DMS79 treated with DMSO at 0.1 percent for 48 hours (cell line): ENCODE measurements at regions not wholly inside any gene's neighbourhood (a gene's known extent, or its start where the extent isn't known, plus 50 kb on each side); places are given as distances from the start of the nearest gene placed in this dataset.
"Not testable (repeated sequence)": the region's sequence is repeated elsewhere in the genome, so short reads cannot be mapped to it uniquely, and the experiment has no call there.

Experiments
- DNase-seq: peaks from one replicate; lab custom pipeline; 2025; lab: John Stamatoyannopoulos, UW

DNA sequence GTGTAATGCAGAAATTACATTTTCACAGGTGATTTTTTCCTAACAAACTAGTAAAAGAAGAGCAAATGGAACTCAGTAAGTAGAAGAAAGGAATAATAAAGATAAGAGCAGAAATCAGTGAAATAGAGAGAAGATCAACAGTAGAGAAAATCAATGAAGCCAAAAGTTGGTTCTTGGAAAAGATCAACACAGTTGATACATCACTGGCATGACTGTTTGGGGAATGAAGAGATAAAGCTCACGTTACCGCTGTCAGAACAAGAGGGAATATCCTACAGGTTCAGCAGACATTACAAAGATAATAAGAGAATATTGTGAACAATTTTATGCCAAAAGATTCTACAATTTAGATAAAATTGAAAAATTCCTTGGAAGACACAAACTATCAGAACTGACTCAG is 146.4 kb downstream of the ACTR3B start:
- no peak for DNase-seq

DNA sequence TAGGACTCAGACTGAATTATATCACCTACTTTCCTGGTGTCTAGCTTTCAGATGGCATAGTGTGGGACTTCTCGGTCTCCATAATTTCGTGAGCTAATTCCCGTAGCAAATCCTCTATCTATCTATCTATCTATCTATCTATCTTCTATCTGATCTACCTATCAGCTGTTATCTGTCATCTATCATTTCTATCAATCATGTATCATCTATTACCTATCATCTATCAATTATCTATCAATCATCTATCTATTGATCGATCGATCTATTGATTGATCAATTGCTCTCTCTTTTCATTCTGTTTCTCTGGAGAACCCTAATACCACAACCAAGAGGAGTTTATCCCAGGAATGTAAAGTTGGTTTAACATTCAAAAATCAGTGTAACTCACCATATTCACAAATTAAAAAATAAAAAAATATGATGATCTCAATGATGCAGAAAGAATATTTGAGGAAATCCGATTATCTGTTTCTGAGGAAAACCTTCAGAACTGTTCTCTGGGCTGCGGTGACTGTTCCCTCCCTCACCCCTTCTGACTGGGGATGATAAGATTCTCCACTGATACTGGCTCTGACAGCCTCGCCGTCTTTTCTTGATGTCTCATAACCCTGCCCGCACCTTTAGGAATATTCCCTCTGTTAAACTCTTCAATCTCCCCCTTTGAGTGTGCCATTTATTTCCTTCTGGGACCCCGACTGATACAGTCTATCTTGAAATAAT is 147.7 kb downstream of the ACTR3B start:
- DNase-seq: no peak

DNA sequence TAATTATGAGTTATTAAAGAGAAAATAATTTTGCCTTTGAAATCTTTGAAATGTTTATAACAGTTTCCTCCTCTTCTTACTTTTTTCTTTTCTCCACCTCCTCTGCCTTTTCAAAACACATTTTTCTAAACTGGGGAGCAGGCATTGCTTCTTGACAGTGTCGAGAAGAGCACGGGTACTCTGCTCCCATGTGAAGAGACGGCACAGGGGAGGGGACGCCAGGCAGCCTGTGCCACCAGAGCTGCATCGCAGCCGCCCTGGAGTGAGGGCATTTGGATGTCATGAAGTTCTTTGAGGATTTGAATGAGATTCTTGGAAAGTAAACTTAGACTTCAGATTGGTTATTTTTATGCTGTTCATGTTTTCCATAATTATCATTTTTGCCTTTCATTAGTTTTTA is 149.7 kb downstream of the ACTR3B start:
- no peak for DNase-seq

DNA sequence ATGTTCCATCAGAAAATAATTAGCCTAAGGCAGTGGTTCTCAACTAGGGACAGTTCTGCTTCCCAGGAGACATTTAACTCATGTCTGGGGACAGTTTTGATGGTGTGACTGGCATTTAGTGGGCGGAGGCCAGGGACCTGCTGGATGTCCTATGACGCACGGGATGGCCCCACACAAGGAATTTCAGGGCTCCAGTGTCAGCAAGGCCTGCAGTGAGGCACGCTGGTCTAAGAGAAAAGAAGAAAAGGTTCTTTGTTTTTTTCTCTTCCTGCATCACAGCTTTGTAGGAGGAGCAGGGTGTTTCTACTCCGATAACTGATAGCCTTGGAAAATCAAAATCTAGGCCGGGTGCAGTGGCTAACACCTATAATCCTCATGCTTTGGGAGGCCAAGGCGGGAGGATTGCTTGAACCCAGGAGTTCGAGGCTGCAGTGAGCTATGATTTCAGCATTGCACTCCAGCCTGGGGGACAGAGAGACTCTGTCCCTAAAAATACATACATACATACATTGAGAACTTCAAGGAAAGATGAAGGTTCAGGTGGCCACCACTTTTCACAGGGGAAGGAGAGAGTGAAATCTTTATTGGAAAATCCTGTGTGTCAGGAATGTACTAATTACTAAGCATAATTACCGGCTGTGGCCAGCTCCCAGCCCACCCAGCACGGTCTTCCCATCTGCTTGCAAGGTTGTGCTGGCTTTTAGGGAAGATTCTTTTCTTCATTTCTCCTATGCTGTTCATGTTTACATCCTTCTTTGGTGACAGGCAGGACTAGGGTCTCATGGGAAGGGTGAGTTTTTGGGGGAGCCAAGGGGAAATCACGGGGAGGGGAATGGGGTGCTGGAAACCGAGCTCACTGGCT is 150.4 kb downstream of the ACTR3B start:
- no peak for DNase-seq

DNA sequence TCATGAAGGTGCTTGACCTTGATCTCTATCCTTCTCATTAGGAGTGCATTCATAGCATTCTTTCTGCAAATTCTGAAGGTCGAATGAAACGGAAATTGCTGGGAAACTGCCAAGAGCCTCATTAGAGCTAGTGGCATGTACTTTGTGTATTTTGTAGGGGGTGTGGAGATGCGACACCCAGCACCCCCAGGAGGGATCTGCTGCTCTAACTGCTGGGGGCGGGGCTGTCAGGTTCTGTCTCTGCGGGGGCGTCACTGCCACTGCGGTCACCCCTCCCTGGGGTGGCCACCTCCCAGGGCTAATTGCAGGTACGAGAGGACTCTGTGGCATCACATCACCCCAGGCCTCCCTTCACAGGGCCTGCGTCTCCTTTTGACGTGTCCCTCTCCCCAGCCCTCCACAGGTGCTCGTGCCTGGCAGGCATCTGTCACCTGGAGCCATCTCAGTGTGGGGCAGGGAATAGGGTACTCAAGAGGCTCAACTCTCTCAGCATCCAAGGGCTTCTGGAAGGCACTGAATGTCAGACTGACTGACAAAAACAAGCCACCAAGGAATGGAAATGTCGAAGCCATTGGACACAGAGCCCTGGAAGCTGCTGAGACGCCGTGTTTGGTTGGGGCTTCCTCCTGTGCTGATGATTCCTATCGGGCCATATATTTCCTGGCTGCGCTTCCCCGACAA is 151.1 kb downstream of the ACTR3B start:
- DNase-seq: peak; percentile 8

DNA sequence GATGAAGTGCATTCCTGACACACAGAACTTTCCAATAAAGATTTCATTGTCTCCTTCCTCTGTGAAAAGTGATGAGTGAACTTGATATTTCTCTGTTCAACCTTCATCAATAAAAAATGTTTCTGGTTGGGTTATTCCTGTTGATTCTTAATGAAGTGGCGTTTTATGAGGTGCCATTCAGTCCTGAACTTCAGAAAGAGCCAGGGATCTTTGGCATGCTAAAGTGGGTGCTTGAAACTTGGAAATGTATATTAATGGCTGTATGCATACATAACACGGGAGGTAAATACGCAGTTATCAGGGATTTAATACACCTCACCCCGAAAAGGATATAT is 151.6 kb downstream of the ACTR3B start:
- DNase-seq: no peak

DNA sequence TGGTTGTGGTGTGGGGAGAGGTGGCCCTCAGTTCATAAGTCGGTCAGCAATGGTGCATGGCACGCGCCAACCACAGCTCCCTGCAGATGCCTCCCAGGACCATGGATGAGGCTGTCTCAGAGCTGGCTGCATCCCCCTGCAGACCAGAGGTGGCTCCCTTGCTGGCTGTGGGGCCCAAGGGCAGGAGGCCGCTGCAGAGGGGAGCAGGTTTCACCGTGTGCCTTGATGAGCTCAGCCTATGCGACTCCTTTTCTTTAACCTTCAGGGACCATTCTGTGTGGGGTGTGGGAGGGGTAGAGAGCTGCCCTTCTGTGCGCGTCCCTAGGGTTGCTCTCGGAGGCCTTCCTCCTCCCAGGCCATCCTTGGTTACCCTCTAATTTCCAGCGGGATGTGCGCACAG is 152.4 kb downstream of the ACTR3B start:
- DNase-seq: no peak

DNA sequence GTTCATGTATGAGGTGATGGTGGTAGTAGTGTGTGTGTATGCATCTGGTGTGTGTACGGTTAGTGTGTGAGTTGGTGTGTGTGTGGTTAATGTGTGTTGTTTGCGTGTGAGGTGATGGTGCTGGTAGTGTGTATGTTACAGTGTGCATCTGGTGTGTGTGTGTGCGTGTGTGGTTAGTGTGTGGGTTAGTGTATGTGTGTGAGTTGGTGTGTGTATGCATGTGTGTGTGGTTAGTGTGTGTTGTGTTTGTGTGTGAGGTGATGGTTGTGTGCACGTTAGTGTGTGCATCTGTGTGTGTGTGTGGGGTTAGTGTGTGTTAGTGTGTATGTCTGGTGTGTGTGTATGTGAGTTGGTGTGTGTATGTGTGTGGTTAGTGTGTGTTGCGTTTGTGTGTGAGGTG is 153.0 kb downstream of the ACTR3B start:
- no peak for DNase-seq

DNA sequence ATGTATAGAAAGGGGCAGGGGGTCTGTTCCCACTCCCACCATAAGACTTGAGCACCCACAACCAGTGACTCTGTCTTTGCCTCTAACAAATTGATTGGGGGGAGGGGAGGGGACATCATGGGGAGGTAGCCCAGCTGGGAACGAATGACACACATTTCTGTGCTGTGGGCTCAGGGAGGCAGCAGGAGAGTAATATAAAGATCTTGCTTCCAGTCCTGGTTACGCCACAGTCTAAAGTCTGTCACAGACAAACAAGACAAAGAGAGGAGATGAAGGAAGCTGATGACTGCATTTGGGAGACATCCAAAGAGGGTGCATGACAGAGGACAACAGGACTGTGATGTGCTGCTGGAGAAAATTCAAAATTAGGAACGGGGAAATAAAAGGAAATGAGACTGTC is 153.9 kb downstream of the ACTR3B start:
- no peak for DNase-seq

DNA sequence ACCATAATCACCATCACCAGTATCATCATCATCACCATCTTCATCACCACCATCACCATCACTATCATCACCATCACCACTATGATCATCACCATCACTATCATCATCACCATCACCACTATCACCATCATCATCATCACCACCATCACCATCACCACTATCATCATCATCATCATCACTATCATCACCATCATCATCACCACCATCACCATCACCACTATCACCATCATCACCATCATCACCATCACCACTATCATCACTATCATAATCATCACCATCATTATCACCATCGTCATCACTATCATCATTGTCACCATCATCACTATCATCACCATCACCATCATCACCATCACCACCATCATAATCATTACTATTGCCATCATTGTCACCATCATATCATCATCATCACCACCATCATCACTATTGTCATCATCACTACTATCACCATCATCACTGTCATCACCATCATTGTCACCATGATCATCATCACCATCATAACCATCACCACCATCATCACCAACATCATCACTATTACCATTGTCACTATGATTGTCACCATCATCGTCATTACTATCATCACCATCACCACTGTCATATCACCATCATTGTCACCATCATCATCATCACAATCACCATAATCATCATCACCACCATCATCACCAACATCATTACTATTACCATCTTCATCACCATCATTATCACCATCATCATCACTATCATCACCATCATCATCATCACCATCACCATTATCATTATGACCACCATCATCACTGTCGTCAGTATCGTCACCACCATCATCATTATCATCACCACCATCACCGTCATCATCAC is 154.7 kb downstream of the ACTR3B start:
- DNase-seq: no peak

DNA sequence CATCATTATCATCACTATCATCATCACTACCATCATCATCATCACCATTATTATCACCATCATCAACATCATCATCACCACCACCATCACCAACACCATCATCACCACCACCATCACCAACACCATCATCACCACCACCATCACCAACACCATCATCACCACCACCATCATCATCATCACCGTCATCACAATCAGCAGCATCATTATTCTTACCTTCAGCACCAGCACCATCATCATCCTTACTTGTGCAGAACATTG is 155.2 kb downstream of the ACTR3B start:
- not testable (repeated sequence) for DNase-seq

DNA sequence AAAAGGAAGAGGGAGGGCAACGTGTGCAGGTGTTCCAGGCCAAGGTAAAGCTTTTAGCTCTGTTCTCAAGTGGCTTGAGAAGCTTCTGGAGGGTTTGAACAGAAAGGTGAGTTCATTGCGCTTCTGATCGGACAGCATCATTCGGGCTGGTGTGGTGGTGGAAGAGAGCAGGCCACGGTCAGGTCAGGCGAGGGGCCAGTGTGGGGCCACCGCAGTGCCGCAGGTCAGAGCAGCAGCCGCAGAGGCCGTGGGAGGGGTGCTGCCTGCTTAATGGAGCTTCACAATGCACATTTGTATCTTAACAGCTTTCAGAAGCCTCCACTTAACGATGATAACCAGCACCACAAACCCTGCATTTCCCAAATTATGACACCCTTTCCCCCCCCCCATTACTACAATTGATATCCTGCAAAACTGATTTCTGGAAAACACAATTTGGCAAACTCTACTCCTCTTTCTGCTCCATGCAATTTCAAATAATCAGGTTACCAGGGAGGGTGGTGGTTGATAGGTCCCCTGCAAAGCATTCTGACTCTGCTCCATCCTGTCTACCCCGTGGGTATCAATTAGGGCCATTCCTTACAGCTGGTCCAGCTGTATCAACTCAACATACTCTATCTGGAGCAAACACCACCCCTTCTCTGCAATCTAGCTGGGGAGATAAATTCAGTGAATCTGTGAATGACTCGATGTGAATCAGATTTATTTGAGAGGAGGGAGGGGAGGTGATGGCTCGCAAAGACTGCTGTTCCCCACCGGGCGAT is 162.9 kb downstream of the ACTR3B start:
- DNase-seq: no peak

DNA sequence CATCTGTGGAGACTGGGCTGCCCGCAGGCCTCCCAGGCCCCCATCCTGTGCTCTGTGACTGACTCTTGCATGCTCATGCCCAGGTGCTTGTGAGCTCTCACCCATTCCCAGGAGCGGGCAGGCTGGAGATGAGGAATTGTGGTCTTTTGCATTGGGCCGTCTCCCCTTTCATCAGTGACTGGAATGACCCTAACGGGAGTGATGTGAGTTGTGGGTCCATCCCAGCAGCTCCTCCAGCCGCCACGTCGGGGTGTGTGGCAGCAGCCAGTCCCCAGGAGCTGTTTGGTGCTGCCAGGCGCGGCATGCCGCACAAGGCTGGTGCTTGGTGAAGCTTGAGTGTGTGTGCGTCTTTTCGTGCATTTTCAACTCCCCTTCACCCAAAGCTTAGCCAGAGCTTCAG is 164.2 kb downstream of the ACTR3B start:
- no peak for DNase-seq

DNA sequence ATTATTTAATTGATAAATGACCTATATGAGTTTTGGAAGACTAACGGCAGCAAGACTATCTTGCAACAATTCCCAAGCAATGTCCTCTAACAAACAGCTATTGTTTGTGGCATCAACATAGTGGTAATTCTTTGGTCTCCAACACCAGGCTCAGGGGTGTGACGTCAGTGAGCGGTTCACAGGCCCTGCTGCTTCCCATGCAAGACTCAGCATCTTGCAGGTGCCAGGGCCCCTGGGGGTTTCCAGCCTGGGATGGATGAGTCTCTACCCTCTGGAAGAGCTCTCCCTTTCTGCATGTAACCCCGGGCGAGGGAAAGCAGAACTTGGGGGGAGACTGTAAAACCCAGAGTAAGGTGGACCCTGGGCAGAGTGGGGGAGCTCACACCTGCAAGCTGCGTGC is 164.7 kb downstream of the ACTR3B start:
- DNase-seq: no peak

DNA sequence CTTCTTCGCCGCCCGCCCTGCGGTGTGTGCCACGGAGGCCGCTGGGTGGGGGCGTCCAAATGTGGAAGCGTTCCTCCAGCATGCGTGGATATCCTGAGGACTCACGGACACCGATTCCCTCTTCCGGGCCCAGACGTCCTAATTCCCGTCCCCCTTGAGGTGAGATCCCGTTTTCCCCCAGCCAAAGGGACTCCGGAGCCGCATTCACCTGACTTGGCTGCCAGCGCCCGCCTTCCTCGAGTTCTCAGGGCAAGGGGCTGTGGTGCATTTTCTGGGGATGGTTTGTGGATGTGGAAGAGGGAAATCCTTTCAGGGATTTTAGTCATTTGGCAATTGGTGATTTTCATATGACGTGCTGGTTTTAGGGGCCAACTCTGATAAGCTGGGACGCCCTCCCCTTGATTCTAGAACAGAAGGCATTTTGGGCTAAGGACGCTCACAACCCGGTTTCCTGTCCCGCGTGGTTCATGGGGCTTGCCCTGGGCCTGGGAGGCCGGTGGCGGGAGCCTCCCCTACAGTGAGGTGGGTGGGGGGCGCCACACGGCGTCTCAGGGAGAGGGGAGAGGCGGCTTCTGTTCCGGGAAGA is 165.4 kb downstream of the ACTR3B start:
- DNase-seq: no peak

DNA sequence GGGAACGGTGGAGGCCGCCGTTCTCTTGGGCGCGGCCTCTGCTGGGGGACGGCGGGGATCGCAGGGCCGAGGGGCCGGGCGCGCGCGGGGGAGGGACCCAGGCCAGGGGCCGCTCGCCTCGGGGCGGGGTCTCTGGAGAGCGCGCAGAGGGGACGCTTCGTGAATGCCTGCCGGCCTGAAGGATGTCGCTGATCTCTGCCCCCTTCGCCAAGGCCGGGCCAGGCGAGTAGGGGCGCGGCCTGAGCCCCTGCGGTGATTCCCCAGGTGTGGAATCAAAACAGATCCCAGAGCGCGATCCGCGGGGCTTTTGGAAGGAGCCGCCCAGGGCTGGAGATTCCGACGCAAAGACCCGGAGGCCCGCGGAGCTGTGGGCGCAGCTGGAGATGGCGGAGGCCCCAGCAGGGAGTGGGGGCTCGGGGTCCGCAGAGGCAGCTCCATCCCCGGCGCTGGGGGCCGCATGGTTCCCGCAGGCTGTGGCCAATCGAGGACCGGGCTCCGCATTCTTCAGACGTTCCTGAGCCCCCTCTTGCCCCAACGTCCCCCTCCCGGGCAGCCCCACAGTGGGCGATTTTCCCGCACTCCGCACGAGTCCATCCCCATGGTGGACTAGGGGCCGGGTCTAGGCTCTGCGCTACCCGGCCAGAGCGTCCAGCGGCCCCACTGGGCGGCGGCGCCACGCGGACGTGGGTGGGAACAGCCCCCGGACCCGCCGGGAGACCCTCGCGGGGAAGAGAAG is 166.0 kb downstream of the ACTR3B start:
- DNase-seq: no peak

DNA sequence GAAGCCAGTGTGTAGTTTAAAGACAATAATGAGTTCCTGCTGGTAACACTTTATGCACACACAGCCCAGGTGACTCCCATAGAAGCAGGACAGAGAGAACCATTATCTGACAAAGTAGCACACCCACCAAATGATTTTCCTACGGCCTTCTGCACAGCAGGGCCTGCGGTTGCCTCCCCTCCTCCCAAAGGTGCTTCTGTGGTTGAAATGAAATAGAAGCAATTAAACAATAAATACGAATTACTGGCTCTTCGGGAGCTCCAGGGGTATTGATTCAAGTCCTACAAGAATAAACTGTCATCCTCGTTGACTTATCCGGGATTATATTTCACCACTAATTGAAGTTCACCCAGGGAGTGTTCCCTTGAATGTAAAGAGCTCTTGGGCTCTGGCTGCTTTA is 172.1 kb downstream of the ACTR3B start:
- peak; percentile 67 for DNase-seq

DNA sequence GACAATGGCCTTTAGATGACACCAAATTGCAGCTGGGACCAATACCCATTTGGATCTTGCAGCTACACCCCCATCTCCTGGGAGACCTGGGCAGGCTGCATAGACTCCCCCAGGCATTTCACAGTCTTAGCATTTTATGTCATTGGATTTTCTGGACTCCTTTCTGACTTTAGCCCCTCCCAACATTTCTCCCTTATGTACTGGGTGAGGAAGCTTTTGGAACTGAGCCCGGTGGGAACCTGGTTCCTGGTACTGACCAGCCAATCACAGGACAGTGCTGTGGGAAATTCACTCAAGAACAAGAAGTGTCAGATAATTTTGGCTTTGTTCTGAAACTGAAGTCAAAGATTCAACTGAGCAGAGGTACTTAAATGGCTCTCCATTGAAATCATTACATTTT is 177.7 kb downstream of the ACTR3B start:
- no peak for DNase-seq

DNA sequence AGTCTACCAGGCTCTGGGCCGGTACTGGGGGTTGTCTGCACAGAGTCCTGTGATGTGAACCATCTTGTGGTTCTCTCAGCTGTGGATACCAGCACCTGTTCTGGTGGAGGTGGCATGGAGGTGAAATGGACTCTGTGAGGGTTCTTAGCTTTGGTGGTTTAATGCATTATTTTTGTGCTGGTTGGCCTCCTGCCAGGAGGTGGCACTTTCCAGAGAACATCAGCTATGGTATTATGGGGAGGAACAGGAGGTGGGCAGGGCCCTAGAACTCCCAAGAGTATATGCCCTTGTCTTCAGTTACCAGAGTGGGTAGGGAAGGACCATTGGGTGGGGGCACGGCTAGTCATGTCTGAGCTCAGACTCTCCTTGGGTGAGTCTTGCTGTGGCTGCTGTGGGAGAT is 187.1 kb downstream of the ACTR3B start:
- not testable (repeated sequence) for DNase-seq

DNA sequence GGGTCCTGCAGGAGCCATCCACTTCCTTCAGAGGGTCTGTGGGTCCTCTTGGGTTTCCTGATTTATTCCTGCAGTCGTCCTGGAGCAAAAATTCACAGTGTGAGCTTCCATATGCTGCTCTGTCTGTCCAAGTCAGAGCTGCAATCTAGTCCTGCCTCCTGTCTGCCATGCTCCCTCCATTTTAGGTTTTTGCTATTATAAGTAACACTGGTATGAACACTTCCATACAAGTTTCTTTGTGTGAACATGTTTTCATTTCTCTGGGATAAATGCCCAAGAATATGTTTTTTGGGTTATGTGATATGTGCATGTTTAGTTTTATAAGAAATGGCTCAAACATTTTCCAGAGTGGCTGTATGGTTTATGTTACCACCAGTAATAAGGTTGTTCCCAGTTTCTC is 188.1 kb downstream of the ACTR3B start:
- no peak for DNase-seq

DNA sequence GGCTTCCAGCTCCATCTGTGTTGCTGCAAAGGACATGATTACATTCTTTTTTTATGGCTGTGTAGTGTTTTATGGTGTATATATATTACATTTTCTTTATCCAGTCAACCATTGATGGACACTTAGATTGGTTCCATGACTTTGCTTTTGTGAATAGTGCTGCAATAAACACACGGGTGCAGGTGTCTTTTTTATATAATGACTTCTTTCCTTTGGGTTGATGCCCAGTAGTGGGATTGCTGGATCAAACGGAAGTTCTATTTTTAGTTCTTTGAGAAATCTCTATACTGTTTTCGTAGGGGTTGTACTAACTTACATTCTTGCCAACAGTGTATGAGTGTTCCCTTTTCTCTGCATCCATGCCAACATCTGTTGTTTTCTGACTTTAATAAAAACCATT is 189.7 kb downstream of the ACTR3B start:
- no peak for DNase-seq
